Osteocyte (in vitro differentiated cells): ENCODE measurements at regions not wholly inside any gene's neighbourhood (a gene's known extent, or its start where the extent isn't known, plus 50 kb on each side); places are given as distances from the start of the nearest gene placed in this dataset.

Experiments used
- DNase-seq: peaks from one replicate; pipeline ENCODE4 v3.0.0; 2021; ENCODE audit warnings: mixed read lengths; ENCODE audit not compliant: unreplicated experiment; ENCODE audit errors: extremely low spot score
- H3K27ac Mint-ChIP-seq: one replicate; pipeline ENCODE4 v1.8.0; 2021; ENCODE audit warnings: mild to moderate bottlenecking, mixed read lengths; ENCODE audit not compliant: unreplicated experiment
- H3K27me3 Mint-ChIP-seq: one replicate; pipeline ENCODE4 v1.8.0; 2021; ENCODE audit warnings: mixed read lengths; ENCODE audit not compliant: unreplicated experiment
- H3K36me3 Mint-ChIP-seq: one replicate; pipeline ENCODE4 v1.8.0; 2021; ENCODE audit warnings: mixed read lengths; ENCODE audit not compliant: unreplicated experiment
- H3K4me1 Mint-ChIP-seq: one replicate; pipeline ENCODE4 v1.8.0; 2021; ENCODE audit warnings: mixed read lengths; ENCODE audit not compliant: unreplicated experiment
- H3K4me3 Mint-ChIP-seq: one replicate; pipeline ENCODE4 v1.8.0; 2021; ENCODE audit warnings: mild to moderate bottlenecking, moderate library complexity, mixed read lengths; ENCODE audit not compliant: unreplicated experiment
- H3K9me3 Mint-ChIP-seq: one replicate; pipeline ENCODE4 v1.8.0; 2021; ENCODE audit warnings: mixed read lengths; ENCODE audit not compliant: unreplicated experiment
- CTCF ChIP-seq: fragments of 200-600 bp; sonication (generic); IDR thresholded peaks from 2 replicates; pipeline ENCODE4 v1.5.0; 2021; ENCODE audit warnings: antibody characterized with exemption, mild to moderate bottlenecking, moderate library complexity

- Mint-ChIP-seq H3K9me3 (peaks cover 4% of the 10 kb centered on the region), H3K4me3 (no peak overlapping the region), H3K27ac (no peak overlapping the region), H3K4me1 (no peaks in the 10 kb centered on the region), H3K27me3 (peaks cover 3% of the 10 kb centered on the region), H3K36me3 (no peaks in the 10 kb centered on the region)
- DNase-seq, result no peak
- no peak for TF ChIP-seq CTCF
Measured at GRCh38 chr7:109125001-109125400, 555.3 kb downstream of the DNAJB9 start.

- Mint-ChIP-seq H3K9me3 (peaks cover 8% of the 10 kb centered on the region), H3K4me1 (no peaks in the 10 kb centered on the region), H3K27ac (no peak overlapping the region), H3K27me3 (peaks cover 3% of the 10 kb centered on the region), H3K4me3 (no peak overlapping the region), H3K36me3 (no peaks in the 10 kb centered on the region)
- TF ChIP-seq CTCF, result no peak
- no peak for DNase-seq
Measured at GRCh38 chr7:109126404-109127050, 556.9 kb downstream of the DNAJB9 start.

- Mint-ChIP-seq H3K9me3 (peaks cover 12% of the 10 kb centered on the region), H3K27ac (no peak overlapping the region), H3K27me3 (peaks cover 3% of the 10 kb centered on the region), H3K36me3 (no peaks in the 10 kb centered on the region), H3K4me3 (no peak overlapping the region), H3K4me1 (no peaks in the 10 kb centered on the region)
- no peak for DNase-seq
- TF ChIP-seq CTCF, result no peak
Measured at GRCh38 chr7:109127145-109127544, 557.5 kb downstream of the DNAJB9 start.

- Mint-ChIP-seq H3K4me3 (no peak overlapping the region), H3K9me3 (peaks cover 26% of the 10 kb centered on the region), H3K27ac (no peak overlapping the region), H3K4me1 (no peaks in the 10 kb centered on the region), H3K36me3 (no peaks in the 10 kb centered on the region), H3K27me3 (no peaks in the 10 kb centered on the region)
- no peak for TF ChIP-seq CTCF
- DNase-seq, result no peak
Measured at GRCh38 chr7:109131141-109131540, 561.5 kb downstream of the DNAJB9 start.

GRCh38 chr7:109136893-109137292, 567.2 kb downstream of the DNAJB9 start:
- Mint-ChIP-seq H3K27ac (no peak overlapping the region), H3K4me3 (no peak overlapping the region), H3K4me1 (no peaks in the 10 kb centered on the region), H3K9me3 (peaks cover 25% of the 10 kb centered on the region), H3K27me3 (no peaks in the 10 kb centered on the region), H3K36me3 (no peaks in the 10 kb centered on the region)
- no peak for DNase-seq
- TF ChIP-seq CTCF, result no peak
